Choroid plexus epithelial cell (primary cell): ENCODE measurements at regions not wholly inside any gene's neighbourhood (a gene's known extent, or its start where the extent isn't known, plus 50 kb on each side); places are given as distances from the start of the nearest gene placed in this dataset.

Source experiments
- DNase-seq: peaks from one replicate; pipeline ENCODE4 v3.0.0-alpha.2; 2010; ENCODE audit warnings: low read depth
- H3K4me3 ChIP-seq: 2 replicates; pipeline ENCODE4 v1.5.1; 2011; ENCODE audit warnings: low read depth, mild to moderate bottlenecking, control low read depth, low read length, moderate library complexity
- TF ChIP-seq, protein P1 (sequence below): conservative IDR thresholded peaks from 2 replicates; pipeline ENCODE4 v1.5.1; 2011; ENCODE audit warnings: low read depth, mild to moderate bottlenecking, control low read depth, inconsistent platforms, low read length, moderate library complexity

DNA sequence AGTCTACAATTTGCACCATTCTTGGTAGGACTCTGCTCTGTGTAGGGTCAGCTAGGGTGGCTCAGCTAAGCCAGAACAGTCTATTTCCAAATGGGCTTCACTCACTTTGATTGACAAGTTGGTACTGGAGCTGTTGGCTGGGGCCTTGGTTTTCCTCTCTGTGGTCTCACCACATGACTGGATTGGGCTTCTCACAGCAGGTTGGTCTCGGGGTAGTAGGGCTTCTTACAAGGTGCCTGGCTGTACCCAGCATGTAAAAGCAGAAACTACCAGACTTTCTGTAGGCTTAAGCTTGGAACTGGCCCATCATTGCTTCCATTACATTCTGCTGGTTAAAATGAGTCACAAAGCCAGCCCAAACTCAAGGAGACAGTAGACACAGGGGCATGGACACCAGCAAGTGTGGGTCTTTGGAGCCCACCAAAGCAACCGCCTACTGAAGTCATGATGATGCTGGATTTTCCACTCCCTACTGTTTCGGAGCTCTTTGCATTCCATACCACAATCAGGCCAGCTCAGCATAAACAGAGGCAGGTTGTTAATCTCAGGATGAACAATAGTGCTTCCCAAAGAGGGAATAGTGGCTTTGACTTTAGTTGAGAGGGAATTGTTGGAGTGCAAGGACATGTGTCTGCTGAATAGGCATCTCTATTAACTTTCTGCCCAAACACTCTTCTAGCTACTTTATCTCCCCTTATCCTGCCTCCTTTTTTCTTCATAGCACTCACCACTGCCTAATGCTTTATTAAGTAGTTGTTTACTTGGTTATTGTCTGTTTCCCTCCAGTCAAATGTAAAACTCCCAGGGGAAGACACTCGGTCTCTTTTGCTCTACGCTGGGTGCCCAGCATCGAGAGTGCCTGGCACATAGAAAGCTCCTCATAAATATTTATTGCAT is 78.0 kb upstream of the RARB start:
- TF ChIP-seq, protein P1, sequence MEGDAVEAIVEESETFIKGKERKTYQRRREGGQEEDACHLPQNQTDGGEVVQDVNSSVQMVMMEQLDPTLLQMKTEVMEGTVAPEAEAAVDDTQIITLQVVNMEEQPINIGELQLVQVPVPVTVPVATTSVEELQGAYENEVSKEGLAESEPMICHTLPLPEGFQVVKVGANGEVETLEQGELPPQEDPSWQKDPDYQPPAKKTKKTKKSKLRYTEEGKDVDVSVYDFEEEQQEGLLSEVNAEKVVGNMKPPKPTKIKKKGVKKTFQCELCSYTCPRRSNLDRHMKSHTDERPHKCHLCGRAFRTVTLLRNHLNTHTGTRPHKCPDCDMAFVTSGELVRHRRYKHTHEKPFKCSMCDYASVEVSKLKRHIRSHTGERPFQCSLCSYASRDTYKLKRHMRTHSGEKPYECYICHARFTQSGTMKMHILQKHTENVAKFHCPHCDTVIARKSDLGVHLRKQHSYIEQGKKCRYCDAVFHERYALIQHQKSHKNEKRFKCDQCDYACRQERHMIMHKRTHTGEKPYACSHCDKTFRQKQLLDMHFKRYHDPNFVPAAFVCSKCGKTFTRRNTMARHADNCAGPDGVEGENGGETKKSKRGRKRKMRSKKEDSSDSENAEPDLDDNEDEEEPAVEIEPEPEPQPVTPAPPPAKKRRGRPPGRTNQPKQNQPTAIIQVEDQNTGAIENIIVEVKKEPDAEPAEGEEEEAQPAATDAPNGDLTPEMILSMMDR, result no peak
- no peak for DNase-seq

DNA sequence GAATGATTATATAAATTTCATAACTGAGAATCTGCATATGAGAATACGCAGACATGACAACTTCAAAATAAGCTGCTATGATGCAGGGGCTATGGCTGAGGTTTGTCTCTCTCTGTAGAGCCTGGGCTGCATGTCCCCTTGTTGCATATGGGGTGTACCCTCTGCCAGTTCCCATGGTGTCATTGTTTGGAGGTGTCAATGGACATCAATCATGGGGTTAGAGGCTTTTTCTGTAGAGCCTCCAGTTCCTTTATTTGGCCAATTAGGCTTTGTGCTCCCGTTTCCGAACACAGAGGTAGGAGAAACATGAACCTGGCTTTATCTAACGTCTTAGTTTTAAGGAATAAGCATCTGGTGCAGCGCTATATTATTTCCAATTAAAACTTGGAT is 77.3 kb upstream of the RARB start:
- TF ChIP-seq, protein P1, result no peak
- no peak for DNase-seq
- H3K4me3 ChIP-seq, result no peak overlapping the region

More for the DNA sequence above, 78.0 kb upstream of the RARB start:
- no peak overlapping the region for H3K4me3 ChIP-seq

GRCh38 chr3:25354071-25354470 is 74.0 kb upstream of the RARB start:
- TF ChIP-seq, protein P1, result no peak
- no peak overlapping the region for H3K4me3 ChIP-seq
- peak; percentile 68 for DNase-seq

DNA sequence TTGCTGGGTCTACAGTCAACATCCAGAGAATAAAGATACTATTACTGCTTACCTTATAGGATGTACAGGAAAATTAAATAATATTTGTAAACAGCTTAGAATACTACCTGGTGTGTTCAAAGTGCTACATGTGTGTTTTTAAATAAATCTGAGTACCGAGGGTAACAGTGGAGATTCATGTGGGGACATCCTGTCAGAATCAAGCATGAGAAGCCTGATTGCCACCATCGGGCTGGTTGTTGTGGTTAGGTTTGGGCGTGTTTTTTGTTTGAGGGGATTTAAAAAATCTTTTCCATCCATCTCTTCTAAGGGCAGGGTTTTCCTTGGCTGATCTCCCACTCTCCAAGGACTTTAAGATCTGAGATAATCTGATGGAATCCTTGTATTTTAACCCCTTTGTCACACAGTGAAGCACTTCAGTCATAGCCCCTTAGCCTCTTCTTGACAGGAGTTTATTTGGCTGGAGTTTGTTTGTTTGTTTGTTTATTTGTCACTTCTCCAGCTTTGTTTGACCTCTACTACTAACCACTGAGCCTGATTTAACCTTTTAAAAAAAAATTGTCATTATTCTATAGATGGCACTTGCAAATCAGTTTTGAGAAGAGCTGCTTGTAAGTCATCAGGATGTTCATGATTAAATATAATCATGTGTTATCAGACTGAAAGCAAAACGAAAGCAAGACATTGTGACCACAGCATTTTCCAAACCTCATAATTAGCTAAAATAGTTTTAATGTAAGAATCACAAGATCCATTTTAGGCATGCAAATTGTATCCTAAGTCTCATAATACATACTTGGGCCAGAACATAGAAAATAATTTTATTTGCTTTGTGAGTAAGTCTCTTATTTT is 72.8 kb upstream of the RARB start:
- TF ChIP-seq, protein P1, result no peak
- peak; percentile 33 for DNase-seq
- peak overlapping the region; percentile 36 for H3K4me3 ChIP-seq

GRCh38 chr3:25355998-25356397 is 72.1 kb upstream of the RARB start:
- TF ChIP-seq, protein P1, result no peak
- DNase-seq, result peak; percentile 43
- peak overlapping the region; percentile 36 for H3K4me3 ChIP-seq

DNA sequence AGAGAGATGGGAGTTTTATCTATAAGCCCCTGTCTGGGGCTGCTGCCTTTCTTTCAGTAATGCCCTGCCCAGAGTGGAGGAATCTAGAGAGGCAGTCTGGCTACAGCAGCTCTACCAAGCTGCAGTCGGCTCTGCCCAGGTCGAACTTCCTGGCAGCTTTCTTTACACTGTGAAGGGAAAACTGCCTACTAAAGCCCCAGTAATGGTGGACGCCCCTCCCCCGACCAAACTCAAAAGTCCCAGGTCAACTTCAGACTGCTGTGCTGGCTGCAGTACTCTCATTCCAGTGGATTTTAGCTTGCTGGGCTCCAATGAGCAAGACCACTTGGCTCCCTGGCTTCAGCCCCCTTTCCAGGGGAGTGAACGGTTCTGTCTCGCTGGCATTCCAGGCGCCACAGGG is 65.9 kb upstream of the RARB start:
- DNase-seq, result no peak
- H3K4me3 ChIP-seq, result no peak overlapping the region
- TF ChIP-seq, protein P1, result no peak
